ENCODE measurements at regions not wholly inside any gene's neighbourhood (a gene's known extent, or its start where the extent isn't known, plus 50 kb on each side); places are given as distances from the start of the nearest gene placed in this dataset.

GRCh38 chr11:45476126-45476525 is 189.3 kb downstream of the CHST1 start:
- POLR2A ChIA-PET = no interaction called here
- intact Hi-C loops (cut with micrococcal nuclease) = no loop called here
- no peaks in the 10 kb centered on the region for H3K4me1 ChIP-seq (ENCODE audit: control insufficient read depth, extremely low read depth, insufficient read depth, low read length)
- dilution Hi-C loops (cut with MboI; ENCODE audit: extremely low pct_ligation_motif_present, low sequenced_read_pairs) = no loop called here
- no peak overlapping the region for H3K4me2 ChIP-seq (ENCODE audit: insufficient read depth, low read length)
- H3K27me3 ChIP-seq (ENCODE audit: control insufficient read depth in 2 of 2, insufficient read depth in 2 of 2, low read length in 2 of 2) = peaks cover 2 to 3% of the 10 kb centered on the region in 2 experiments
- H3K36me3 ChIP-seq (ENCODE audit: control insufficient read depth in 2 of 2, extremely low read depth in 1 of 2, insufficient read depth in 2 of 2, low read length in 2 of 2) = no peaks in the 10 kb centered on the region
- CTCF ChIA-PET = interaction anchor here (1.4 to 2.0 kb wide), 2 partner anchors 8 to 296 kb away, joined by 4 to 6 read pairs; no protein-coding TSS in a partner anchor
- no peaks in the 10 kb centered on the region for H3K79me2 ChIP-seq (ENCODE audit: control insufficient read depth, insufficient read depth, low read length)
- FAIRE-seq = no peak
- H3K9me3 ChIP-seq (replicated peaks; ENCODE audit: control insufficient read depth, insufficient read depth, low read length) = no peaks in the 10 kb centered on the region
- H3K27ac ChIP-seq (ENCODE audit: insufficient read depth, low read depth, low read length) = no peak overlapping the region
- no peak overlapping the region for H3K4me3 ChIP-seq (replicated peaks in 1 of 3; ENCODE audit: insufficient read depth in 1 of 3, low read depth in 1 of 3, low read length in 3 of 3)
- TF ChIP-seq, protein P1, sequence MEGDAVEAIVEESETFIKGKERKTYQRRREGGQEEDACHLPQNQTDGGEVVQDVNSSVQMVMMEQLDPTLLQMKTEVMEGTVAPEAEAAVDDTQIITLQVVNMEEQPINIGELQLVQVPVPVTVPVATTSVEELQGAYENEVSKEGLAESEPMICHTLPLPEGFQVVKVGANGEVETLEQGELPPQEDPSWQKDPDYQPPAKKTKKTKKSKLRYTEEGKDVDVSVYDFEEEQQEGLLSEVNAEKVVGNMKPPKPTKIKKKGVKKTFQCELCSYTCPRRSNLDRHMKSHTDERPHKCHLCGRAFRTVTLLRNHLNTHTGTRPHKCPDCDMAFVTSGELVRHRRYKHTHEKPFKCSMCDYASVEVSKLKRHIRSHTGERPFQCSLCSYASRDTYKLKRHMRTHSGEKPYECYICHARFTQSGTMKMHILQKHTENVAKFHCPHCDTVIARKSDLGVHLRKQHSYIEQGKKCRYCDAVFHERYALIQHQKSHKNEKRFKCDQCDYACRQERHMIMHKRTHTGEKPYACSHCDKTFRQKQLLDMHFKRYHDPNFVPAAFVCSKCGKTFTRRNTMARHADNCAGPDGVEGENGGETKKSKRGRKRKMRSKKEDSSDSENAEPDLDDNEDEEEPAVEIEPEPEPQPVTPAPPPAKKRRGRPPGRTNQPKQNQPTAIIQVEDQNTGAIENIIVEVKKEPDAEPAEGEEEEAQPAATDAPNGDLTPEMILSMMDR (IDR thresholded peaks at IDR 0.05; ENCODE audit: extremely low read depth in 1 of 2, insufficient read depth in 1 of 2, low read depth in 1 of 2, low read length in 2 of 2) = no peak
- TF ChIP-seq POLR2AphosphoS5 (IDR thresholded peaks at IDR 0.05; ENCODE audit: insufficient read depth, low read depth, low read length) (no peak), FOS (IDR thresholded peaks at IDR 0.05; ENCODE audit: borderline replicate concordance, insufficient read depth, low read length) (no peak), MAX (IDR thresholded peaks at IDR 0.05; ENCODE audit: insufficient read depth, insufficient read length) (no peak), JUN (IDR thresholded peaks at IDR 0.05; ENCODE audit: borderline replicate concordance, insufficient read depth, insufficient read length, low read depth) (no peak), GATA2 (IDR thresholded peaks at IDR 0.05; ENCODE audit: insufficient read depth, insufficient read length, low read depth, low read length) (no peak), POLR2A (IDR thresholded peaks at IDR 0.05; ENCODE audit: low read depth, low read length) (no peak), EZH2 (IDR thresholded peaks at IDR 0.05; ENCODE audit: borderline replicate concordance, low read depth, low read length, severe bottlenecking) (no peak), MYC (IDR thresholded peaks at IDR 0.05; ENCODE audit: low read depth, low read length) (no peak)
- no TSS peak for BruUV-seq (replicated peaks)
- H2AFZ ChIP-seq (ENCODE audit: low read depth, low read length) = no peak overlapping the region
- H3K9ac ChIP-seq (replicated peaks; ENCODE audit: extremely low read depth, insufficient read depth, low read length) = no peak overlapping the region
- H4K20me1 ChIP-seq (replicated peaks; ENCODE audit: control insufficient read depth, extremely low read depth, insufficient read depth, low read length) = no peaks in the 10 kb centered on the region
- DNase-seq (ENCODE audit: low read depth, low spot score) = no peak
- H3K9me1 ChIP-seq (replicated peaks; ENCODE audit: control insufficient read depth, extremely low read depth, insufficient read depth, low read length) = no peaks in the 10 kb centered on the region

Measured in endothelial cell of umbilical vein (primary cell).